HG02763 (cell line): ENCODE measurements at regions not wholly inside any gene's neighbourhood (a gene's known extent, or its start where the extent isn't known, plus 50 kb on each side); places are given as distances from the start of the nearest gene placed in this dataset.

ENCODE experiments used
- ATAC-seq: cut with Tn5 transposase; IDR thresholded peaks from one replicate; pipeline ENCODE4 v1.9.1; 2021; ENCODE audit warnings: mild to moderate bottlenecking, moderate library complexity; ENCODE audit not compliant: unreplicated experiment

DNA sequence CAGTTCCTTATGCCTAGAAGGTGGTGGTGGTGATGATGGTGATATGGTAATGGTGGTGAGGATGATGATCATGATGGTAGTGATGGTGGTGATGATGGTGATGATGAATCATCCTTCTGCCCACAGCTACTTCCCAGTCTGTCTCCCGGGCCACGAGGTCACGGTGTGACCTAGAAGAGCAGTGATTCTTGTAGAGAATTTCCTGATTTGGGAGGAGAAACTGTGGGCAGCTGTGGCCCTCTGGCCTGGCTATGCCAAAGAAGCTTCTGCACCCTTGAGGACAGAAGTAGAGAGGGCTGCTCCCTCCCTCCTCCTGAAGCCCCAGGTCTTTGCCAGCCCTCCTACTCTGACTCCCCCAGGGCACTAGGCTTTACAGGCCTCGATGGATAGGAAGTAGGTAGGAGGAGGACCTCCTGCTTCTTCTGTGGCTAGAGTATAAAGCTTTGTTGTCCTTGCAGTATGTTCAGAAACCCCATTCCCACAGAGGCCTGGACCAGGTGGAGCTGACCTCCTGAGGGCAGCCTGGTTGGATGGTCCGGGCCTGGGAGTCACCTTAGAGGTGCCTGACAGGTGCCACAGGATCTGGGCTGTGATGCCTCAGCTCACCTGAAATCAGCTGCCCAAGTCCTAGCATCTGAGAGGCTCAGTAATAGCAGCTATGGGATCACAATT lies 57.9 kb upstream of the EPAS1 start:
- no peak for ATAC-seq

DNA sequence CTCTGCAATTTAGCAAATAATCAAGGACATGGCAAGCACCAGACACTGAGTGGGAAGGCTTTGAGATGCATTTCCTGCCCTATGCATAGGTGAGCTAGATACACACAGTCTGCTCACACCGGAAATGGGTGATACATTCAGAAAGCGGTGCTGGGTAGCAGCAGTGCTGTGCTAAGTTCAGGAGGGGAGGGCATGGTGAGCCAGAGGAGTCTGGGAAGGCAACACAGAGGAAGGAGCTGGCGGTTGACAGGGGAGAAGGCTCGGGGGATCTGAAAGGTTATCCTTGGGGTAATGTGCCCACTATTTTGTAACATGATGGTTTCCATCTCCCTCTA lies 57.4 kb upstream of the EPAS1 start:
- no peak for ATAC-seq

- no peak for ATAC-seq
Measured at GRCh38 chr2:46241344-46241743, 55.9 kb upstream of the EPAS1 start.

DNA sequence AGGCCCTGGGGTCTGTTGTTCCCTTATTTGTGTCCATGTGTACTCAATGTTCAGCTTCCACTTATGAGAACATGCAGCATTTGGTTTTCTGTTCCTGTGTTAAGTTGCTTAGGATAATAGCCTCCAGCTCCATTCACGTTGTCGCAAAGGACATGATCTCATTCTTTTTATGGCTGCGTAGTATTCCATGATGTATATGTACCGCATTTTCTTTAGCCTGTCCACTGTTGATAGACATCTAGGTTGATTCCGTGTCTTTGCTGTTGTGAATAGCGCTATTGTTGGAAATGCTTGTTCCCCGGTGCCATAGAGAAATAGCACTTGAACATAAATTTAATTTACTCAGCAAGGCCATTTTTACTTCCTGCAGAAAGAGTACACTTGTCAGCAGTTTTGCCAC lies 51.3 kb upstream of the EPAS1 start:
- no peak for ATAC-seq

DNA sequence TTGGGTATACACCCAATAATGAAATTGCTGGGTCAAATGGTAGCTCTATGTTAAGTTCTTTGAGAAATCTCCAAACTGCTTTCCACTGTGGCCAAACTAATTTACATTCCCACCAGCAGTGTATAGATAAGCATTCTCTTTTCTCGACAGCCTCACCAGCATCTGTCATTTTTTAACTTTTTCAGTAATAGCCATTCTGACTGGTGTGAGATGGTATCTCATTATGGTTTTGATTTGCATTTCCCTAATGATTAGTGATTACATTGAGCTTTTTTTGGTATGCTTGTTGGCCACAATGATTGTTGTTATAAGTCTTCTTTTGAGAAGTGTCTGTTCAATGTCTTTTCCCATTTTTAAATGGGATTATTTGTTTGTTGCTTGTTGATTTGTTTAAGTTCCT lies 50.4 kb upstream of the EPAS1 start:
- peak; percentile 79 for ATAC-seq
